ENCODE measurements at regions not wholly inside any gene's neighbourhood (a gene's known extent, or its start where the extent isn't known, plus 50 kb on each side); places are given as distances from the start of the nearest gene placed in this dataset.

DNA sequence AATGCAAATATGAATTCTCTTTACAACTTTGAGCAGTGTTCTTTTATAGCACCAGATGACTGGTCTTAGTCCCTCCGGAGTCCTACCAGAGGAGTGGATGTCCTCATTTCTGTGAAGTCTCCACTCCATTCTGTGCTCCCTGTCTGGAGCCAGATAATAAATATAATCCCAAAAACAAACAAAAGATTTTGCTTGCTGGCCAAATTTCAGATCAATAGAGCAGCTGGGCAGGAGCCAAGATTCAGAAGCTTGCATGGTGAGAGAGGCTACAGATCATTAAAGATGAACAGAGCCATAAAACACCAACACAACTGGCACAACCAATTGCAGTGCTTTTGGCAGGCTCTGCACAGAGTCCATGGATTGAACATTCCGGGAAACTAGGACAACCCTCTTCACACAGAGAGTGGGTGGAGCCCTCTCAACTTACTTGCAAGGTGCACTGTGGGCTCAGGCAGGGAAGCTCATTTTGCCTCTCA is 231.5 kb upstream of the SNX7 start:
- no peak for TF ChIP-seq YY1 (IDR thresholded peaks at IDR 0.05; ENCODE audit: low read depth)
- no peak for TF ChIP-seq TCF12 (IDR thresholded peaks at IDR 0.05; ENCODE audit: low read depth)
- 0 out of 2 replicates have a peak, but pooled peaks have one; percentile 21 for TF ChIP-seq EGR1 (IDR thresholded peaks at IDR 0.05)
- TF ChIP-seq, protein P1, sequence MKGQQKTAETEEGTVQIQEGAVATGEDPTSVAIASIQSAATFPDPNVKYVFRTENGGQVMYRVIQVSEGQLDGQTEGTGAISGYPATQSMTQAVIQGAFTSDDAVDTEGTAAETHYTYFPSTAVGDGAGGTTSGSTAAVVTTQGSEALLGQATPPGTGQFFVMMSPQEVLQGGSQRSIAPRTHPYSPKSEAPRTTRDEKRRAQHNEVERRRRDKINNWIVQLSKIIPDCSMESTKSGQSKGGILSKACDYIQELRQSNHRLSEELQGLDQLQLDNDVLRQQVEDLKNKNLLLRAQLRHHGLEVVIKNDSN (IDR thresholded peaks at IDR 0.05), result no peak
- TF ChIP-seq, protein P2, sequence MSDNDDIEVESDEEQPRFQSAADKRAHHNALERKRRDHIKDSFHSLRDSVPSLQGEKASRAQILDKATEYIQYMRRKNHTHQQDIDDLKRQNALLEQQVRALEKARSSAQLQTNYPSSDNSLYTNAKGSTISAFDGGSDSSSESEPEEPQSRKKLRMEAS (IDR thresholded peaks at IDR 0.05), result no peak
- no peak for TF ChIP-seq TAF1 (IDR thresholded peaks at IDR 0.05; ENCODE audit: low read depth)
- TF ChIP-seq NFIC (IDR thresholded peaks at IDR 0.05), result peak; percentile 74
- no peak; the same call in 1 of the 2 replicates for TF ChIP-seq RAD21 (IDR thresholded peaks at IDR 0.05; ENCODE audit: low read depth)
- TF ChIP-seq EP300 (IDR thresholded peaks at IDR 0.05; ENCODE audit: borderline replicate concordance), result peak; percentile 23; the same call in 1 of the 2 replicates
- TF ChIP-seq CEBPB (IDR thresholded peaks at IDR 0.05), result no peak
- TF ChIP-seq CREB1 (IDR thresholded peaks at IDR 0.05; ENCODE audit: low read depth), result no peak
- TF ChIP-seq TEAD4 (IDR thresholded peaks at IDR 0.05), result peak; percentile 64
- TF ChIP-seq ZBTB7A (IDR thresholded peaks at IDR 0.05; ENCODE audit: low read depth), result no peak
- TF ChIP-seq, protein P3, sequence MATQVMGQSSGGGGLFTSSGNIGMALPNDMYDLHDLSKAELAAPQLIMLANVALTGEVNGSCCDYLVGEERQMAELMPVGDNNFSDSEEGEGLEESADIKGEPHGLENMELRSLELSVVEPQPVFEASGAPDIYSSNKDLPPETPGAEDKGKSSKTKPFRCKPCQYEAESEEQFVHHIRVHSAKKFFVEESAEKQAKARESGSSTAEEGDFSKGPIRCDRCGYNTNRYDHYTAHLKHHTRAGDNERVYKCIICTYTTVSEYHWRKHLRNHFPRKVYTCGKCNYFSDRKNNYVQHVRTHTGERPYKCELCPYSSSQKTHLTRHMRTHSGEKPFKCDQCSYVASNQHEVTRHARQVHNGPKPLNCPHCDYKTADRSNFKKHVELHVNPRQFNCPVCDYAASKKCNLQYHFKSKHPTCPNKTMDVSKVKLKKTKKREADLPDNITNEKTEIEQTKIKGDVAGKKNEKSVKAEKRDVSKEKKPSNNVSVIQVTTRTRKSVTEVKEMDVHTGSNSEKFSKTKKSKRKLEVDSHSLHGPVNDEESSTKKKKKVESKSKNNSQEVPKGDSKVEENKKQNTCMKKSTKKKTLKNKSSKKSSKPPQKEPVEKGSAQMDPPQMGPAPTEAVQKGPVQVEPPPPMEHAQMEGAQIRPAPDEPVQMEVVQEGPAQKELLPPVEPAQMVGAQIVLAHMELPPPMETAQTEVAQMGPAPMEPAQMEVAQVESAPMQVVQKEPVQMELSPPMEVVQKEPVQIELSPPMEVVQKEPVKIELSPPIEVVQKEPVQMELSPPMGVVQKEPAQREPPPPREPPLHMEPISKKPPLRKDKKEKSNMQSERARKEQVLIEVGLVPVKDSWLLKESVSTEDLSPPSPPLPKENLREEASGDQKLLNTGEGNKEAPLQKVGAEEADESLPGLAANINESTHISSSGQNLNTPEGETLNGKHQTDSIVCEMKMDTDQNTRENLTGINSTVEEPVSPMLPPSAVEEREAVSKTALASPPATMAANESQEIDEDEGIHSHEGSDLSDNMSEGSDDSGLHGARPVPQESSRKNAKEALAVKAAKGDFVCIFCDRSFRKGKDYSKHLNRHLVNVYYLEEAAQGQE (IDR thresholded peaks at IDR 0.05; ENCODE audit: low read depth), result no peak

Data from Ishikawa (cell line).